DND-41 (cell line): ENCODE measurements at regions not wholly inside any gene's neighbourhood (a gene's known extent, or its start where the extent isn't known, plus 50 kb on each side); places are given as distances from the start of the nearest gene placed in this dataset.

Experiments
- EZH2 ChIP-seq: IDR thresholded peaks from 3 replicates; pipeline ENCODE4 v1.6.1; 2012; ENCODE audit warnings: borderline replicate concordance, low read depth, mild to moderate bottlenecking, moderate library complexity, low read length, inconsistent platforms; ENCODE audit not compliant: severe bottlenecking
- TF ChIP-seq, protein P1 (sequence below): IDR thresholded peaks from 2 replicates; pipeline ENCODE4 v1.5.1; 2012; ENCODE audit warnings: borderline replicate concordance, low read length, moderate library complexity, mild to moderate bottlenecking; ENCODE audit not compliant: poor library complexity, severe bottlenecking; ENCODE audit errors: extremely low read depth

DNA sequence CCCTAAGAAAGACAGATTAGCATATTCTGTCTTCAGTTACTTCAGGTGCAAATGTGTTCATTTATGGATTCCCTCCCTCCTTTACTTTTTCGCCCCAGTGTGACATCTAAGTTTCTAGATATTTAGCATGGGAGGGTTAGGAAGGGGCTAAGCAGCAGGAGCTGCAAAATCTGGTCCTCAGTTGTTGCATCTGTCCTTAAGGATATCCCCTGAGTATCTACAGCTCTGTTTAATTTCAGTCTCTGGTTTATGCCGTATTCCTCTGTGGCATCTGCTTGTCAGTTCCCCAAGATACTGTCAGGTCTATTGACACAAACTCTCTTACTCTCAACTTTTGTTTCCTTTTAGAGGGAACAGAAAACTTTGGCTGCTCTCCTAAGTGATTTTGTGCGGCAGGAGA, 754.6 kb upstream of the MAP3K7 start:
- TF ChIP-seq, protein P1, sequence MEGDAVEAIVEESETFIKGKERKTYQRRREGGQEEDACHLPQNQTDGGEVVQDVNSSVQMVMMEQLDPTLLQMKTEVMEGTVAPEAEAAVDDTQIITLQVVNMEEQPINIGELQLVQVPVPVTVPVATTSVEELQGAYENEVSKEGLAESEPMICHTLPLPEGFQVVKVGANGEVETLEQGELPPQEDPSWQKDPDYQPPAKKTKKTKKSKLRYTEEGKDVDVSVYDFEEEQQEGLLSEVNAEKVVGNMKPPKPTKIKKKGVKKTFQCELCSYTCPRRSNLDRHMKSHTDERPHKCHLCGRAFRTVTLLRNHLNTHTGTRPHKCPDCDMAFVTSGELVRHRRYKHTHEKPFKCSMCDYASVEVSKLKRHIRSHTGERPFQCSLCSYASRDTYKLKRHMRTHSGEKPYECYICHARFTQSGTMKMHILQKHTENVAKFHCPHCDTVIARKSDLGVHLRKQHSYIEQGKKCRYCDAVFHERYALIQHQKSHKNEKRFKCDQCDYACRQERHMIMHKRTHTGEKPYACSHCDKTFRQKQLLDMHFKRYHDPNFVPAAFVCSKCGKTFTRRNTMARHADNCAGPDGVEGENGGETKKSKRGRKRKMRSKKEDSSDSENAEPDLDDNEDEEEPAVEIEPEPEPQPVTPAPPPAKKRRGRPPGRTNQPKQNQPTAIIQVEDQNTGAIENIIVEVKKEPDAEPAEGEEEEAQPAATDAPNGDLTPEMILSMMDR: no peak
- TF ChIP-seq EZH2: no peak
